Astrocyte (in vitro differentiated cells and primary cell): ENCODE measurements at regions not wholly inside any gene's neighbourhood (a gene's known extent, or its start where the extent isn't known, plus 50 kb on each side); places are given as distances from the start of the nearest gene placed in this dataset.
A peak's percentile ranks its signal among the peaks of the same experiment; 100 is the strongest.
"Not testable (repeated sequence)": the region's sequence is repeated elsewhere in the genome, so short reads cannot be mapped to it uniquely, and the experiment has no call there.

Source experiments
- DNase-seq: peaks from one replicate; pipeline ENCODE4 v3.0.0-alpha.2; 2010; ENCODE audit warnings: low read depth
- FAIRE-seq: peaks from 2 replicates; lab custom pipeline; 2011; peaks lifted over from hg19 to GRCh38; lab: Jason Lieb, UNC
- H2AFZ ChIP-seq: 2 replicates; pipeline ENCODE4 v1.6.0; 2012; ENCODE audit warnings: low read depth, low read length, inconsistent platforms
- H3K27ac ChIP-seq: 2 replicates; pipeline ENCODE4 v1.5.1; 2011; ENCODE audit warnings: low read depth, low read length, inconsistent platforms
- H3K27me3 ChIP-seq: 2 replicates; pipeline ENCODE4 v1.6.0; 2011; ENCODE audit warnings: low read length, inconsistent platforms; ENCODE audit not compliant: insufficient read depth
- H3K36me3 ChIP-seq: 2 replicates; pipeline ENCODE4 v1.5.1; 2011; ENCODE audit warnings: low read length, inconsistent platforms; ENCODE audit not compliant: insufficient read depth
- H3K4me1 ChIP-seq: 2 replicates; pipeline ENCODE4 v1.5.1; 2011; ENCODE audit warnings: low read length, inconsistent platforms; ENCODE audit not compliant: insufficient read depth
- H3K4me2 ChIP-seq: 2 replicates; pipeline ENCODE4 v1.6.0; 2012; ENCODE audit warnings: low read length, inconsistent platforms
- H3K4me3 ChIP-seq: 2 replicates; pipeline ENCODE4 v1.5.1; 2011; ENCODE audit warnings: low read depth, mild to moderate bottlenecking, low read length, inconsistent platforms; ENCODE audit not compliant: insufficient read depth
- H3K79me2 ChIP-seq: 2 replicates; pipeline ENCODE4 v1.6.0; 2012; ENCODE audit warnings: mild to moderate bottlenecking, low read length, inconsistent platforms; ENCODE audit not compliant: insufficient read depth
- H3K9ac ChIP-seq: 2 replicates; pipeline ENCODE4 v1.6.0; 2012; ENCODE audit warnings: mild to moderate bottlenecking, low read length, inconsistent platforms
- H3K9me3 ChIP-seq: 2 replicates; pipeline ENCODE4 v1.5.1; 2012; ENCODE audit warnings: low read depth, mild to moderate bottlenecking, low read length, inconsistent platforms; ENCODE audit not compliant: insufficient read depth
- H4K20me1 ChIP-seq: 2 replicates; pipeline ENCODE4 v1.6.0; 2012; ENCODE audit warnings: low read length, inconsistent platforms; ENCODE audit not compliant: insufficient read depth
- H3K27ac Mint-ChIP-seq: one replicate; pipeline ENCODE4 v1.8.0; 2021; ENCODE audit warnings: mild to moderate bottlenecking, mixed read lengths; ENCODE audit not compliant: unreplicated experiment
- H3K27me3 Mint-ChIP-seq: one replicate; pipeline ENCODE4 v1.8.0; 2021; ENCODE audit warnings: low read depth, mixed read lengths; ENCODE audit not compliant: unreplicated experiment
- H3K36me3 Mint-ChIP-seq: one replicate; pipeline ENCODE4 v1.8.0; 2021; ENCODE audit warnings: low read depth, mixed read lengths; ENCODE audit not compliant: unreplicated experiment
- H3K4me1 Mint-ChIP-seq: one replicate; pipeline ENCODE4 v1.8.0; 2021; ENCODE audit warnings: low read depth, mixed read lengths; ENCODE audit not compliant: unreplicated experiment
- H3K4me3 Mint-ChIP-seq: one replicate; pipeline ENCODE4 v1.8.0; 2021; ENCODE audit warnings: mild to moderate bottlenecking, moderate library complexity, mixed read lengths; ENCODE audit not compliant: unreplicated experiment
- H3K9me3 Mint-ChIP-seq: one replicate; pipeline ENCODE4 v1.8.0; 2021; ENCODE audit warnings: mild to moderate bottlenecking, mixed read lengths; ENCODE audit not compliant: unreplicated experiment
- EZH2 ChIP-seq: IDR thresholded peaks from 2 replicates; pipeline ENCODE4 v1.6.1; 2012; ENCODE audit warnings: mild to moderate bottlenecking, low read length, inconsistent platforms; ENCODE audit not compliant: insufficient read depth
- TF ChIP-seq, protein P1 (sequence below): IDR thresholded peaks from 2 replicates; pipeline ENCODE4 v1.5.1; 2011; ENCODE audit warnings: low read depth, mild to moderate bottlenecking, inconsistent platforms, low read length, moderate library complexity; ENCODE audit not compliant: insufficient read depth

DNA sequence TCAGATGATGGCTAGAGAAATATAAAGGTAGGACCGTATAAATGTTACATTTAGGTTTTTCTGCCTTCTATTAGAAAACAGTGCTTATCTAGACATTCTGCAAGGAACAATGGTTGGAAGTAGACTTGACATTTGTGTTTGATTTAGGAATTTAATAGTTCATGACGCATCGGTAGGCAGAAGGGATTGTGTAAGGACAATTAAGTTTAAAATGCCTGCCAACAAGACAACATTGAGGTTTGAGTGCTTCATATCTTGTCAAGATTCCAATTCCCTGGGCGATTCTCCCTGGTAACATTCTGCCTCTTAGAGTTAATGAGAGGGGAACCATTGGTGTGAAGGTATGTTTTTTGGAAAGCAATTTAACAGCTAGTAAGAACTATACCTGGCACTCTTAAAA, 186.8 kb upstream of the RBM19 start:
- FAIRE-seq: peak; percentile 70

DNA sequence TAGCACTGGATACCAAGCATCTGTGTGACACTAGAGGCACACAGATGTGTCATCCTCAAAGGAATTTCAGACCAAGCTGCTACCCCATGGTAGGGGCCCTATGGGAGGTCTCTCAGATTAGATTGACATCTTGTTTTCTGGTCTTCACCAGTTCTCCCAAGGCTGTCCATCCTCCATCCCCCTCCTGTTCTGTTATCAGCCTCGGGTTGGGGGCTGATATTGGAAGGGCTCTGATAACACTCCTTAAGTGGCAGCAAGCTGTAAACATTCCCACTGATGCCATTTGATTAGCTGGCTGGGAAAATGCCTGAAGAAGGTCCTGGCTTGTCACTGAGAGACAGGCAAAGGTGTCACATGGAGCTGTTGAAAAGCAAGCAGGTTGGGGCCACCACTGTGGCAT, 185.9 kb upstream of the RBM19 start:
- no peaks in the 10 kb centered on the region for H4K20me1 ChIP-seq
- no peaks in the 10 kb centered on the region for H3K36me3 ChIP-seq
- TF ChIP-seq EZH2: no peak
- TF ChIP-seq, protein P1, sequence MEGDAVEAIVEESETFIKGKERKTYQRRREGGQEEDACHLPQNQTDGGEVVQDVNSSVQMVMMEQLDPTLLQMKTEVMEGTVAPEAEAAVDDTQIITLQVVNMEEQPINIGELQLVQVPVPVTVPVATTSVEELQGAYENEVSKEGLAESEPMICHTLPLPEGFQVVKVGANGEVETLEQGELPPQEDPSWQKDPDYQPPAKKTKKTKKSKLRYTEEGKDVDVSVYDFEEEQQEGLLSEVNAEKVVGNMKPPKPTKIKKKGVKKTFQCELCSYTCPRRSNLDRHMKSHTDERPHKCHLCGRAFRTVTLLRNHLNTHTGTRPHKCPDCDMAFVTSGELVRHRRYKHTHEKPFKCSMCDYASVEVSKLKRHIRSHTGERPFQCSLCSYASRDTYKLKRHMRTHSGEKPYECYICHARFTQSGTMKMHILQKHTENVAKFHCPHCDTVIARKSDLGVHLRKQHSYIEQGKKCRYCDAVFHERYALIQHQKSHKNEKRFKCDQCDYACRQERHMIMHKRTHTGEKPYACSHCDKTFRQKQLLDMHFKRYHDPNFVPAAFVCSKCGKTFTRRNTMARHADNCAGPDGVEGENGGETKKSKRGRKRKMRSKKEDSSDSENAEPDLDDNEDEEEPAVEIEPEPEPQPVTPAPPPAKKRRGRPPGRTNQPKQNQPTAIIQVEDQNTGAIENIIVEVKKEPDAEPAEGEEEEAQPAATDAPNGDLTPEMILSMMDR: no peak
- no peak for DNase-seq
- H3K79me2 ChIP-seq: no peaks in the 10 kb centered on the region
- H3K36me3 Mint-ChIP-seq: no peaks in the 10 kb centered on the region
- H3K4me3 Mint-ChIP-seq: no peak overlapping the region
- no peaks in the 10 kb centered on the region for H3K9me3 Mint-ChIP-seq
- H3K27ac ChIP-seq: no peak overlapping the region
- no peak overlapping the region for H3K9ac ChIP-seq
- FAIRE-seq: no peak
- H3K4me2 ChIP-seq: no peak overlapping the region
- H3K4me3 ChIP-seq: no peak overlapping the region
- no peak overlapping the region for H3K27ac Mint-ChIP-seq
- no peak overlapping the region for H2AFZ ChIP-seq
- H3K9me3 ChIP-seq: no peaks in the 10 kb centered on the region
- H3K27me3 ChIP-seq: no peaks in the 10 kb centered on the region
- H3K4me1 ChIP-seq: no peaks in the 10 kb centered on the region
- H3K4me1 Mint-ChIP-seq: no peaks in the 10 kb centered on the region
- peaks cover 57% of the 10 kb centered on the region for H3K27me3 Mint-ChIP-seq

More for the DNA sequence above, 186.8 kb upstream of the RBM19 start:
- no peaks in the 10 kb centered on the region for H4K20me1 ChIP-seq
- no peak overlapping the region for H3K9ac ChIP-seq
- Mint-ChIP-seq H3K4me3 (no peak overlapping the region), H3K27me3 (peaks cover 49% of the 10 kb centered on the region), H3K4me1 (no peaks in the 10 kb centered on the region), H3K36me3 (no peaks in the 10 kb centered on the region), H3K9me3 (peaks cover 2% of the 10 kb centered on the region), H3K27ac (no peak overlapping the region)
- no peak overlapping the region for H3K4me3 ChIP-seq
- H3K4me2 ChIP-seq: no peak overlapping the region
- H3K27me3 ChIP-seq: no peaks in the 10 kb centered on the region
- H3K9me3 ChIP-seq: no peaks in the 10 kb centered on the region
- TF ChIP-seq EZH2: no peak
- TF ChIP-seq, protein P1: no peak
- H3K36me3 ChIP-seq: no peaks in the 10 kb centered on the region
- DNase-seq: no peak
- H2AFZ ChIP-seq: no peak overlapping the region
- H3K79me2 ChIP-seq: no peaks in the 10 kb centered on the region
- H3K27ac ChIP-seq: no peak overlapping the region
- H3K4me1 ChIP-seq: no peaks in the 10 kb centered on the region

DNA sequence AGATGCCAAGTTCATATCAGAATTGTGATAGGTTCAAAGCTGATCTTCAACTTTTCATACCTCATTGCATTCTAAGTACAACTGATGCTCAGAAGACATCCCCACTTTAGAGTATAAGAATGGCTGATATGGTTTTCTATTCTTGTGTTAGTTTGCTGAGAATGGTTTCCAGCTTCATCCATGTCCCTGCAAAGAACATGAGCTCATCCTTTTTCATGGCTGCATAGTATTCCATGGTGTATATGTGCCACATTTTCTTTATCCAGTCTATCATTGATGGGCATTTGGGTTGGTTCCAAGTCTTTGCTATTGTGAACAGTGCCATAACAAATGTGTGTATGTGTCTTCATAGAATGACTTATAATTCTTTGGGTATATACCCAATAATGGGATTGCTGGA, 184.5 kb upstream of the RBM19 start:
- DNase-seq, H3K4me3 Mint-ChIP-seq, H3K9me3 Mint-ChIP-seq, H3K4me1 Mint-ChIP-seq, H3K36me3 Mint-ChIP-seq, H3K9ac ChIP-seq, H2AFZ ChIP-seq, H3K27ac ChIP-seq, H3K4me1 ChIP-seq, H3K79me2 ChIP-seq, H3K27me3 ChIP-seq, H3K4me2 ChIP-seq, H3K4me3 ChIP-seq, H3K27ac Mint-ChIP-seq, H3K36me3 ChIP-seq, H3K9me3 ChIP-seq, FAIRE-seq, H4K20me1 ChIP-seq: not testable (repeated sequence)
- peaks cover 63% of the 10 kb centered on the region for H3K27me3 Mint-ChIP-seq
